ENCODE measurements at regions not wholly inside any gene's neighbourhood (a gene's known extent, or its start where the extent isn't known, plus 50 kb on each side); places are given as distances from the start of the nearest gene placed in this dataset.

- no peak for DNase-seq (ENCODE audit: low read depth)
Measured at GRCh38 chr12:41932470-41932991, 212.1 kb downstream of the GXYLT1 start.

GRCh38 chr12:41930866-41931437 lies 213.7 kb downstream of the GXYLT1 start:
- DNase-seq (ENCODE audit: low read depth): no peak

GRCh38 chr12:41924111-41924510 lies 220.6 kb downstream of the GXYLT1 start:
- no peak for DNase-seq (ENCODE audit: low read depth)

- no peak for DNase-seq (ENCODE audit: low read depth)
Measured at GRCh38 chr12:41923351-41923750, 221.3 kb downstream of the GXYLT1 start.

- DNase-seq (ENCODE audit: low read depth): no peak
Measured at GRCh38 chr12:41920355-41920754, 224.3 kb downstream of the GXYLT1 start.

GRCh38 chr12:41919526-41920261 lies 225.0 kb downstream of the GXYLT1 start:
- DNase-seq (ENCODE audit: low read depth): no peak

GRCh38 chr12:41919048-41919447 lies 225.6 kb downstream of the GXYLT1 start:
- DNase-seq (ENCODE audit: low read depth): no peak

GRCh38 chr12:41917938-41918341 lies 226.7 kb downstream of the GXYLT1 start:
- DNase-seq (ENCODE audit: low read depth): no peak

- DNase-seq (ENCODE audit: low read depth): no peak
Measured at GRCh38 chr12:41917181-41917580, 227.5 kb downstream of the GXYLT1 start.

- no peak for DNase-seq (ENCODE audit: low read depth)
Measured at GRCh38 chr12:41910578-41911320, 233.9 kb downstream of the GXYLT1 start.

GRCh38 chr12:41908206-41908605 lies 236.5 kb downstream of the GXYLT1 start:
- no peak for DNase-seq (ENCODE audit: low read depth)

GRCh38 chr12:41907550-41907949 lies 237.1 kb downstream of the GXYLT1 start:
- no peak for DNase-seq (ENCODE audit: low read depth)

GRCh38 chr12:41907021-41907420 lies 237.7 kb downstream of the GXYLT1 start:
- DNase-seq (ENCODE audit: low read depth): no peak

GRCh38 chr12:41905759-41906297 lies 238.8 kb downstream of the GXYLT1 start:
- no peak for DNase-seq (ENCODE audit: low read depth)

- DNase-seq (ENCODE audit: low read depth): no peak
Measured at GRCh38 chr12:41905073-41905758, 239.5 kb downstream of the GXYLT1 start.

GRCh38 chr12:41904041-41904440 lies 240.6 kb downstream of the GXYLT1 start:
- DNase-seq (ENCODE audit: low read depth): no peak

- DNase-seq (ENCODE audit: low read depth): no peak
Measured at GRCh38 chr12:41903014-41903708, 241.5 kb downstream of the GXYLT1 start.

GRCh38 chr12:41899577-41899976 lies 245.1 kb downstream of the GXYLT1 start:
- no peak for DNase-seq (ENCODE audit: low read depth)

- no peak for DNase-seq (ENCODE audit: low read depth)
Measured at GRCh38 chr12:41897593-41897992, 247.1 kb downstream of the GXYLT1 start.

- no peak for DNase-seq (ENCODE audit: low read depth)
Measured at GRCh38 chr12:41893491-41893890, 251.2 kb downstream of the GXYLT1 start.

GRCh38 chr12:41892302-41892701 lies 252.4 kb downstream of the GXYLT1 start:
- no peak for DNase-seq (ENCODE audit: low read depth)
